Loucy (cell line): ENCODE measurements at regions not wholly inside any gene's neighbourhood (a gene's known extent, or its start where the extent isn't known, plus 50 kb on each side); places are given as distances from the start of the nearest gene placed in this dataset.

Experiments
- H2AFZ ChIP-seq: fragments of 200-600 bp; sonication (generic); 2 replicates; pipeline ENCODE4 v1.6.0; 2016; ENCODE audit warnings: antibody characterized with exemption, mild to moderate bottlenecking, low read length, moderate library complexity
- H3F3A ChIP-seq: fragments of 200-600 bp; 2 replicates; pipeline ENCODE4 v1.6.0; 2016; ENCODE audit warnings: antibody characterized with exemption, low read depth, mild to moderate bottlenecking
- H3K27me3 ChIP-seq: fragments of 200-600 bp; sonication (generic); 2 replicates; pipeline ENCODE4 v1.6.1; 2014; ENCODE audit warnings: low read length, mild to moderate bottlenecking; ENCODE audit not compliant: insufficient read depth, poor library complexity, severe bottlenecking
- H3K36me3 ChIP-seq: fragments of 200-600 bp; sonication (generic); 2 replicates; pipeline ENCODE4 v1.6.1; 2016; ENCODE audit warnings: low read length; ENCODE audit not compliant: insufficient read depth
- H3K4me1 ChIP-seq: fragments of 200-600 bp; sonication (generic); 2 replicates; pipeline ENCODE4 v1.5.1; 2014; ENCODE audit warnings: low read length, mild to moderate bottlenecking; ENCODE audit not compliant: insufficient read depth, poor library complexity, severe bottlenecking
- H3K4me2 ChIP-seq: fragments of 200-600 bp; sonication (generic); 2 replicates; pipeline ENCODE4 v1.6.0; 2014; ENCODE audit warnings: antibody characterized with exemption, low read length, low read depth, mild to moderate bottlenecking; ENCODE audit not compliant: poor library complexity, severe bottlenecking
- H3K4me3 ChIP-seq: fragments of 200-600 bp; sonication (generic); 2 replicates; pipeline ENCODE4 v1.5.1; 2014; ENCODE audit warnings: low read length, mild to moderate bottlenecking, mixed read lengths; ENCODE audit not compliant: poor library complexity, severe bottlenecking
- H3K79me2 ChIP-seq: fragments of 200-600 bp; sonication (generic); 2 replicates; pipeline ENCODE4 v1.6.1; 2014; ENCODE audit warnings: low read length; ENCODE audit not compliant: insufficient read depth
- H3K9ac ChIP-seq: fragments of 200-600 bp; sonication (generic); 2 replicates; pipeline ENCODE4 v1.6.0; 2014; ENCODE audit warnings: mild to moderate bottlenecking, low read depth, low read length, moderate library complexity; ENCODE audit not compliant: poor library complexity, severe bottlenecking
- H3K9me2 ChIP-seq: fragments of 200-600 bp; sonication (generic); replicated peaks from 2 replicates; pipeline ENCODE4 v1.6.1; 2016; ENCODE audit warnings: low read depth, low read length, mixed read lengths
- H3K9me3 ChIP-seq: fragments of 200-600 bp; sonication (generic); 2 replicates; pipeline ENCODE4 v1.6.1; 2014; ENCODE audit warnings: mild to moderate bottlenecking, antibody characterized with exemption, low read length, low read depth; ENCODE audit not compliant: insufficient read depth
- H4K20me1 ChIP-seq: fragments of 200-600 bp; sonication (generic); 2 replicates; pipeline ENCODE4 v1.6.0; 2014; ENCODE audit warnings: antibody characterized with exemption, low read length, mild to moderate bottlenecking; ENCODE audit not compliant: insufficient read depth, poor library complexity, severe bottlenecking
- CTCF ChIP-seq: fragments of 200-600 bp; sonication (generic); conservative IDR thresholded peaks from 2 replicates; pipeline ENCODE4 v1.5.1; 2014; ENCODE audit warnings: mild to moderate bottlenecking, antibody characterized with exemption, low read length
- EZH2phosphoT487 ChIP-seq: fragments of 200-600 bp; IDR thresholded peaks from 2 replicates; pipeline ENCODE4 v1.6.1; 2018; ENCODE audit warnings: antibody characterized with exemption, mild to moderate bottlenecking, moderate library complexity, borderline replicate concordance

DNA sequence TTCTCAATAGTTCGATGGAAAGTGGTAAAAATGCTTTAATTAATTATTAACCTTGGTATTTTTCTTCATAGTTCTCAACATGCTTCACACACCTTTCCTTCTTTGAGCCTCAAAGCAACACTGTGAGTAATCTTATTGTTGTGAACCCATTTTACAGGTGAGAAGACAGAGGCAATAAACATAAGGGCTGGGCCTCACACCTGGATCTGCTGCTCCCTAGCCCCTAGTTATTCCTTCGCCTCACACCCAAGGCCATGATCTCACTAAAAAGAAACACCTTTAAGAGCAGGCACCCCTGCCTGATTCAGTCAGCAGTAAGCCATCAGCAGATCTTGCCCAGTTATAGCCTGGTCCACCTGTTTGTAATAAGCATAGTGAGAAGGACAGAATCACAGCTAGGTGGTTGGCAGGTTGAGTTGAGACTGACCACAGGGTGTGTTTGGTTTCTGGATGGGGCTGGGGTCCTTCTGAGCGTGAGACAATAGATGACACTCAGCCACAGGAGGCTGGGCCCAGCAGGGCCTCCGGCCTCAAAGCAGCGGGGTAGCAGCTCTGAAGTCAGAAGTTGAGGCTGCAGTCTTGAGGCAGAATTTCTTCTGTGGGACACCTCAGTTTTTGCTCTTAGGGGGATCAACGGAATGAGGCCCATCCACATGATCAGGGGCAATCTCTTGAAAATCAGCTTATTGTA, 203.9 kb downstream of the RHOU start:
- Histone ChIP-seq H2AFZ (no peak overlapping the region), H4K20me1 (no peaks in the 10 kb centered on the region)

GRCh38 chr1:228939881-228940392, 204.7 kb downstream of the RHOU start:
- Histone ChIP-seq H3K27me3 (no peaks in the 10 kb centered on the region), H3K79me2 (no peaks in the 10 kb centered on the region), H3K4me3 (no peak overlapping the region), H3K9me3 (no peaks in the 10 kb centered on the region), H3F3A (no peaks in the 10 kb centered on the region), H2AFZ (no peak overlapping the region), H3K36me3 (no peaks in the 10 kb centered on the region), H3K4me2 (no peak overlapping the region), H4K20me1 (no peaks in the 10 kb centered on the region), H3K9me2 (no peaks in the 10 kb centered on the region), H3K9ac (no peak overlapping the region), H3K4me1 (peaks cover 17% of the 10 kb centered on the region)
- TF ChIP-seq EZH2phosphoT487 (no peak), CTCF (no peak)

More for the DNA sequence above, 203.9 kb downstream of the RHOU start:
- Histone ChIP-seq H3K79me2 (no peaks in the 10 kb centered on the region), H3K4me3 (no peak overlapping the region), H3K27me3 (no peaks in the 10 kb centered on the region), H3K9me2 (no peaks in the 10 kb centered on the region), H3K4me1 (peaks cover 17% of the 10 kb centered on the region), H3K36me3 (no peaks in the 10 kb centered on the region), H3K9ac (no peak overlapping the region), H3K4me2 (no peak overlapping the region), H3F3A (no peaks in the 10 kb centered on the region), H3K9me3 (no peaks in the 10 kb centered on the region)
- TF ChIP-seq CTCF (no peak), EZH2phosphoT487 (no peak)

- peaks cover 17% of the 10 kb centered on the region for H3K4me1 ChIP-seq
- no peak overlapping the region for H3K4me2 ChIP-seq
- H3K9ac ChIP-seq, result no peak overlapping the region
- no peak overlapping the region for H3K4me3 ChIP-seq
- H3K9me3 ChIP-seq, result no peaks in the 10 kb centered on the region
- no peaks in the 10 kb centered on the region for H3K36me3 ChIP-seq
- H3F3A ChIP-seq, result no peaks in the 10 kb centered on the region
- H3K27me3 ChIP-seq, result no peaks in the 10 kb centered on the region
- no peak for TF ChIP-seq CTCF
- no peak for TF ChIP-seq EZH2phosphoT487
- no peaks in the 10 kb centered on the region for H3K79me2 ChIP-seq
- no peak overlapping the region for H2AFZ ChIP-seq
- H3K9me2 ChIP-seq, result no peaks in the 10 kb centered on the region
- H4K20me1 ChIP-seq, result no peaks in the 10 kb centered on the region
Measured at GRCh38 chr1:228940526-228940925, 205.2 kb downstream of the RHOU start.
